Epithelial cell of prostate (primary cell): ENCODE measurements at regions not wholly inside any gene's neighbourhood (a gene's known extent, or its start where the extent isn't known, plus 50 kb on each side); places are given as distances from the start of the nearest gene placed in this dataset.
A peak's percentile ranks its signal among the peaks of the same experiment; 100 is the strongest.

Experiments used
- DNase-seq: peaks from one replicate; pipeline ENCODE4 v3.0.0-alpha.2; 2011; ENCODE audit warnings: low read depth, low spot score
- H3K27ac ChIP-seq: fragments of 450-650 bp; 2 replicates; pipeline ENCODE4 v1.5.1; 2017; ENCODE audit warnings: mild to moderate bottlenecking

- no peak for DNase-seq
- H3K27ac ChIP-seq = no peak overlapping the region
Measured at GRCh38 chr6:113442040-113442439, 415.1 kb upstream of the MARCKS start.

DNA sequence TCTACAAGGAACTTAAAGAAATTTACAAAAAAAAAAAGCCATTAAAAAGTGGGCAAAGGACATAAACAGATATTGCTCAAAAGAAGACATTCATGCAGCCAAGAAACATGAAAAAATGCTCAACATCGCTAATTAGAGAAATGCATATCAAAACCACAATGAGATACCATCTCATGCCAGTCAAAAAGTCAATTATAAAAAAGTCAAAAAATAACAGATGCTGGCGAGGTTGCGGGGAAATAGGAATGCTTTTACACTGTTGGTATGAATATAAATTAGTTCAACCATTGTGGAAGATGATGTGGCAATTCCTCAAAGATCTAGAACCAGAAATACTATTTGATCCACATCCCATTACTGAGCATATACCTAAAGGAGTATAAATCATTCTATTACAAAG is 411.9 kb upstream of the MARCKS start:
- DNase-seq = no peak
- H3K27ac ChIP-seq = no peak overlapping the region

- peak; percentile 80 for DNase-seq
- H3K27ac ChIP-seq = peak overlapping the region; percentile 77
Measured at GRCh38 chr6:113447088-113447831, 409.9 kb upstream of the MARCKS start.

DNA sequence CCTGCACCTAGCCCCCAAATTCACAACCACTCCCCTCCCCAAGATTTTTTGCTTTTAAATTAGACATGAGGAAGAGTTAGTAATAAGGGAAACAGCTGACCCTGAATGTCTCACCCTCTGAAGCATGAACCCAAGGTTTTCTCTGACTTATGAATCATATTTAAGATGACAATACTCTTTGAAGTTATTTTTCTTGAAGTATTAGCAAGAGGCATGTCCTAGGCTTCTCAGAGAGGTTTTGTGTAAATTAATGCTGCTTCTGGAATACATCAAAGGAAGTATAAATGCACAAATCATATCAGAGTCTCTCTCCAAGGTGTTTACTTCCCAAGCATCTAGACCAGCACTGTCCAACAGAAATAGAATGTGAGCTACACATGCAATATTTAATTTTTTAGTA is 408.1 kb upstream of the MARCKS start:
- peak; percentile 29 for DNase-seq

GRCh38 chr6:113450061-113450465 is 407.1 kb upstream of the MARCKS start:
- H3K27ac ChIP-seq = peak overlapping the region; percentile 77
- no peak for DNase-seq

More for the DNA sequence above, 408.1 kb upstream of the MARCKS start:
- peak overlapping the region; percentile 77 for H3K27ac ChIP-seq

DNA sequence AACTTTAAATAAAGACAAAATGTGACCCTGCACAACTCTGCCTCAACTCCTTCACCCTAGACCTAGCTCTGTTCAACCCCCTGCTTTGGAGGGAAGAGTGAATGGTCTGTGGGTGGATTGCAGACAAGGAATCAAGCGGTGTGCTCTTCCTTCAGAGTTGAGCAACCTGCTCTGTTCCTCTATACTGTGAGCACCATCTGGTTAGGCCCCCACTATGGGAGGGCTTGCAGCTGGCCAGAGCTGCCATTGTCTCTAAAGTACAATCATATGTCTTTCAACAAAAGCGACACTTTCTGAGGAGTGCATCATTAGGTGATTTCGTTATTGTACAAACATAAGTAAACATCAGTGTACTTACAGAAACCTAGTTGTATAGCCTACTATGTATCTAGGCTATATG is 406.1 kb upstream of the MARCKS start:
- peak overlapping the region; percentile 77 for H3K27ac ChIP-seq
- no peak for DNase-seq

DNA sequence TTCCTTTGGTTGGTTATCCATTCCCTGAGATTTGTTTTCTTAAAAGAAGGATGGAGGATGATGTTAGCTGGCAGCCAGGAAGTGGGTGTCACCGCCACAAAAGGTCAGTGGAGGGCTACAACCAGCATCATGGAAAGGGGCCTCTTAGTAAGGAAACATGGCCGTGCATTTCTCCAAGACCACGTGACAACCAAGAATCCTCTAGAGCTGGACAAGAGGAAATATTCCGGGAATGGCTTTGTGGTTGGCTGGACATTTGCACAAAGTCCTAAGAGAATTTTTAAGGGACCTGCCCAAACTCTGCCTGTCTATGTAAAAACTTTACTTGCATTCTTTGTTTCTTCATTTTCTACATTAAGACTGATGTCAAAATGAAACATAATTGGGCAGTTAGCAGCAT is 399.9 kb upstream of the MARCKS start:
- DNase-seq = no peak
- no peak overlapping the region for H3K27ac ChIP-seq

GRCh38 chr6:113457751-113458150 is 399.4 kb upstream of the MARCKS start:
- H3K27ac ChIP-seq = no peak overlapping the region
- no peak for DNase-seq

DNA sequence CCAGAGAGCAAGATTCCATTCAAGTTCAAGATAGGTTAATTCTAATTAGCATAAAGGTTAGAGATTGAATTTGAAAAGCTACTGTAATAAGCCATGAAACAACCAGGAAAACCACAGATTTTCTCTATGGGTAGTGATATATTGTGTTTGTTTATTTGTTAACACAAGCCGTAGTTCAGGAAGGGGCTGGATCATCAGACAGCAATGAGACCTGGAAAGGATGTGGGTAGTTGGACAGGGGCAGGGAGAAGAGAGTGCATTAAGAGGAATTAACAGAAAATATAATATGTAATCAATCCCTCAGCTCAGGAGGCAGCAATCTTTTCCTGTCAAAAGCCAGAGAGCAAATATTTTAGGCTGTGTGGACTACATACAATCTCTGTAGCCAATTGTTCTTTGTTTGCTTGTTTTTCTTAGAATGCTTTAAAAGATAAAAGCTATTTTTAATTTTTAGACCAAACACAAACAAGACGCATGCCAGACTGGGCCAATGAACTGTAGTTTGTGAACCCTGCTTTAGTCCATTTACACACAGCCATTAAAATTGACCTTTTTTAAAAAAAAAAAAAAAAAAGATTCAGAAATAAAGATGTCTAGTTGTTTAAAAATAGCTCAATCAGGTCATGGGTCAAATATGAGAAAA is 398.7 kb upstream of the MARCKS start:
- H3K27ac ChIP-seq = no peak overlapping the region
- DNase-seq = no peak

- DNase-seq = no peak
- H3K27ac ChIP-seq = no peak overlapping the region
Measured at GRCh38 chr6:113461153-113461932, 395.8 kb upstream of the MARCKS start.

DNA sequence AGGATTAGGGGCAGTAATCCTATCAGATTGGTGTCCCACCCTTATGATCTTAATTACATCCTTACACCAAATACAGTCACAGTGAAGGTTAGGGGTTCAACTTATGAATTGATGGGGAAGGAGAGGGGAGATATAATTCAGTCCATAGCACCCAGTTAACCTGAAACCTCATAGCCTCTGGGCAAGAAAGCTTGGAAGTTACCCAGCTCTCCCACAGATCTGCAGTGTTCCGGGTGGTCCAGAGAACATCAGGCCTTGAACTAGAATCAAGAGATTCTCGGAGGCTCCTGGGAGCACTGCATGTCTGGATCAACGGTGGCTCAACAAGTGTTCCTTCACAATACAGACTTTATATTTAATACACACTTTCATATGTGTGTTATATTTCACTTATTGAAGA is 392.6 kb upstream of the MARCKS start:
- DNase-seq = no peak

DNA sequence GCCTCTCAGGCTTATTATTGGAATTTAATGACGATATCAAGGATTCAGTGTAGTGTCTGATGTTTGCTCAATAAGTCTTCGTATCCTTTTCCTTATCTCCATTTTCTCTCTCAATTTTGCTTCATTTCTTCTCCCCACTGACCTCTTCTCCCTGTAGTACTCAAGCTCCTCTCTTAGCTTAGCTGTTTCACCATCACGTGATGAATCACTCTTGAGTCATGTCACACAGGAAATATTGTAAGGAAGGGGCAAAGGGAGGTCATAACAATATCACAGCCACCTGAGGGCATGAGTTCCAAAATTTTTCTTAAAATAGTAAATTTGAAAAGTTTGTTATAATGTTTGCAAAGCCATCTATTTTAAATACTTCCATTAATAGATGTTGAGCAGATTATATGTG is 392.2 kb upstream of the MARCKS start:
- peak; percentile 46 for DNase-seq
- H3K27ac ChIP-seq = no peak overlapping the region

More for the DNA sequence above, 392.6 kb upstream of the MARCKS start:
- no peak overlapping the region for H3K27ac ChIP-seq

DNA sequence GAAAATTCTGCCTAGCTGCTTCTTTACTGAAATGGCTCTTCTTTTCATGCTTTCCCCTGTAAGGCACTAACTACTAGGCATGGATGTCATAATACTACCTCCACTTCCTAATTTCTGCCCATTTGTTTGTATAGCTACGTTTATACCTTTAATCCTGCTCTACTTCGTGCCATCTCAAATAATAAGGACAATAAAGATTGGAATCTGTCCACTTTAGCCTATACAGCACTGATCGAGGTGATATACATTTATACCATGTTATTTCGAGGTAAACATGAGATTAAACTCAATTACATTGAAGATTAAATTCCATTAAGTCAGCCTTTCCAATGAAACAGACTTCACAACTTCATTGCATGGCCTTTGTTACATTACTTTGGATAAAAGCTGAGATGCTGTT is 390.6 kb upstream of the MARCKS start:
- H3K27ac ChIP-seq = no peak overlapping the region
- no peak for DNase-seq

- no peak for DNase-seq
- no peak overlapping the region for H3K27ac ChIP-seq
Measured at GRCh38 chr6:113475392-113475791, 381.8 kb upstream of the MARCKS start.

GRCh38 chr6:113476937-113477839 is 380.0 kb upstream of the MARCKS start:
- no peak for DNase-seq
- H3K27ac ChIP-seq = no peak overlapping the region

GRCh38 chr6:113480616-113481015 is 376.5 kb upstream of the MARCKS start:
- H3K27ac ChIP-seq = no peak overlapping the region
- DNase-seq = no peak

GRCh38 chr6:113481458-113481857 is 375.7 kb upstream of the MARCKS start:
- DNase-seq = no peak
- H3K27ac ChIP-seq = no peak overlapping the region

GRCh38 chr6:113481910-113482309 is 375.2 kb upstream of the MARCKS start:
- no peak for DNase-seq
- no peak overlapping the region for H3K27ac ChIP-seq

DNA sequence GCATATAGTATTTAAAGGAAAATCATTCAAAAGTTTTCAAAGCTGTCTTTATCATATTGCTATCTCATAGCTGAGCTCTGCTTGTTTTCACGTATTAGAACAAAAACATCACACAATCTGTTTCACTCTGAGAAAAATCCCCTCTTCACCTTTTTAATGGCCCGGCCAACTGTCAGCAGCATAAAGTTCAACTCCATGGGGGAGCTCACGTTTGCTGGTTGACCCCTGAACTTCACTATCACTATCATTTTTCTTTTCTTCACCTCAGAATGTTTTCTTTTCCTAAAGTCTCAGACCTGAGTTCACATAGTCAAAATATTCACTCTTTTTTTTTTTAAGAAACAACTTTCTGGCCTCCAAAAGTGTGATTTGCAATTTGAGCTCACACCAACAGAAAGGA is 374.4 kb upstream of the MARCKS start:
- no peak for DNase-seq
- H3K27ac ChIP-seq = no peak overlapping the region

DNA sequence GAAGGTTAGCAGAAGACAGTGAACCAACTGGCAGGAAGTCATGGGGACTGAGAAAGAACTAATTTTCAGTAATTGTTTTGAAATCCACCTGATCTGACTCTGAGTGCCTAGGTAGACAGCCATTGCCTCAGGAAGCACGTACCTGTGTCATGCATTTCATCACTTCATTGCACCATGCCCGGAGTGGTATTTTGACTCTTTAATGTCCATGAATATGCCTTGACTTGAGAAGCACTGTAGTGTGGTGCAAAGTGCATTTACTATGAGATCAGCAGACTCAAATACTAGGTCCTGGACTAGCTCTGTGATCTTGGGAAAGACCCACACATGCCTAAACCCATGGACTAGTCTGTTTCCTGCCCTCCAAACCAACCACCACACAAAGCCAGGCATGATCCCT is 370.9 kb upstream of the MARCKS start:
- DNase-seq = no peak
- no peak overlapping the region for H3K27ac ChIP-seq
